ENCODE measurements at regions not wholly inside any gene's neighbourhood (a gene's known extent, or its start where the extent isn't known, plus 50 kb on each side); places are given as distances from the start of the nearest gene placed in this dataset.

- TF ChIP-seq EZH2 (IDR thresholded peaks at IDR 0.05; ENCODE audit: insufficient read depth, poor library complexity, severe bottlenecking), result no peak
- no peaks in the 10 kb centered on the region for H3K9me2 ChIP-seq (ENCODE audit: insufficient read depth)
These were observed 190.5 kb downstream of the ZFP36L2 start for GRCh38 chr2:43035922-43036321.

GRCh38 chr2:43034921-43035320, 191.5 kb downstream of the ZFP36L2 start:
- H3K4me1 ChIP-seq (ENCODE audit: insufficient read depth), result peaks cover 25% of the 10 kb centered on the region

More at GRCh38 chr2:43035922-43036321, 190.5 kb downstream of the ZFP36L2 start:
- no peaks in the 10 kb centered on the region for H3K79me2 ChIP-seq (ENCODE audit: insufficient read depth)
- no peaks in the 10 kb centered on the region for H4K20me1 ChIP-seq (ENCODE audit: insufficient read depth)
- no peak overlapping the region for H3K4me2 ChIP-seq (ENCODE audit: unreplicated experiment)
- H3F3A ChIP-seq (ENCODE audit: insufficient read depth), result no peaks in the 10 kb centered on the region
- no peak overlapping the region for H3K27ac ChIP-seq
- in situ Hi-C loops (cut with MboI), result no loop called here
- no peak for DNase-seq
- WGBS, 2 experiments (ENCODE audit: low coverage in 1 of 2, low lambda C conversion rate in 2 of 2, missing lambda C conversion rate in 2 of 2), result 91 to 92% methylated on average over 4 of the region's 4 CpGs
- no peaks in the 10 kb centered on the region for H3K9me3 ChIP-seq (ENCODE audit: low read depth)
- no peak overlapping the region for H3K4me3 ChIP-seq
- no peak overlapping the region for H3K9ac ChIP-seq
- no peaks in the 10 kb centered on the region for H3K27me3 ChIP-seq (replicated peaks; ENCODE audit: insufficient read depth)
- H2AFZ ChIP-seq, result no peak overlapping the region
- no peaks in the 10 kb centered on the region for H3K36me3 ChIP-seq (ENCODE audit: low read depth)
- peaks cover 26% of the 10 kb centered on the region for H3K4me1 ChIP-seq (ENCODE audit: insufficient read depth)

GRCh38 chr2:43034242-43034619, 192.2 kb downstream of the ZFP36L2 start:
- H3K79me2 ChIP-seq (ENCODE audit: insufficient read depth), result no peaks in the 10 kb centered on the region

More at GRCh38 chr2:43034921-43035320, 191.5 kb downstream of the ZFP36L2 start:
- Histone ChIP-seq H3K27me3 (replicated peaks; ENCODE audit: insufficient read depth) (no peaks in the 10 kb centered on the region), H4K20me1 (ENCODE audit: insufficient read depth) (no peaks in the 10 kb centered on the region), H3K36me3 (ENCODE audit: low read depth) (no peaks in the 10 kb centered on the region), H3F3A (ENCODE audit: insufficient read depth) (no peaks in the 10 kb centered on the region), H3K4me3 (no peak overlapping the region), H2AFZ (no peak overlapping the region), H3K9me2 (ENCODE audit: insufficient read depth) (no peaks in the 10 kb centered on the region), H3K9me3 (ENCODE audit: low read depth) (no peaks in the 10 kb centered on the region), H3K9ac (no peak overlapping the region), H3K4me2 (ENCODE audit: unreplicated experiment) (no peak overlapping the region), H3K79me2 (ENCODE audit: insufficient read depth) (no peaks in the 10 kb centered on the region), H3K27ac (no peak overlapping the region)
- TF ChIP-seq EZH2phosphoT487 (IDR thresholded peaks at IDR 0.05; ENCODE audit: insufficient read depth, low read depth) (no peak), EZH2 (IDR thresholded peaks at IDR 0.05; ENCODE audit: insufficient read depth, poor library complexity, severe bottlenecking) (no peak)
- 90 to 91% methylated on average over 7 of the region's 7 CpGs for WGBS, 2 experiments (ENCODE audit: low coverage in 1 of 2, low lambda C conversion rate in 2 of 2, missing lambda C conversion rate in 2 of 2)
- in situ Hi-C loops (cut with MboI), result no loop called here
- no peak for DNase-seq

GRCh38 chr2:43033466-43034241, 192.8 kb downstream of the ZFP36L2 start:
- H3K9me2 ChIP-seq (ENCODE audit: insufficient read depth), result no peaks in the 10 kb centered on the region
- TF ChIP-seq EZH2 (IDR thresholded peaks at IDR 0.05; ENCODE audit: insufficient read depth, poor library complexity, severe bottlenecking) (no peak), EZH2phosphoT487 (IDR thresholded peaks at IDR 0.05; ENCODE audit: insufficient read depth, low read depth) (no peak)
- in situ Hi-C loops (cut with MboI), result no loop called here
- no peak overlapping the region for H3K9ac ChIP-seq
- H3K4me2 ChIP-seq (ENCODE audit: unreplicated experiment), result no peak overlapping the region
- H3K27ac ChIP-seq, result no peak overlapping the region
- no peaks in the 10 kb centered on the region for H3K9me3 ChIP-seq (ENCODE audit: low read depth)
- no peaks in the 10 kb centered on the region for H3K27me3 ChIP-seq (replicated peaks; ENCODE audit: insufficient read depth)
- DNase-seq, result no peak
- H3K4me3 ChIP-seq, result no peak overlapping the region
- H3K4me1 ChIP-seq (ENCODE audit: insufficient read depth), result peaks cover 19% of the 10 kb centered on the region
- H3K79me2 ChIP-seq (ENCODE audit: insufficient read depth), result no peaks in the 10 kb centered on the region
- H2AFZ ChIP-seq, result no peak overlapping the region
- no peaks in the 10 kb centered on the region for H4K20me1 ChIP-seq (ENCODE audit: insufficient read depth)
- 91 to 96% methylated on average over 13 of the region's 13 CpGs for WGBS, 2 experiments (ENCODE audit: low coverage in 1 of 2, low lambda C conversion rate in 2 of 2, missing lambda C conversion rate in 2 of 2)
- H3K36me3 ChIP-seq (ENCODE audit: low read depth), result no peaks in the 10 kb centered on the region
- H3F3A ChIP-seq (ENCODE audit: insufficient read depth), result no peaks in the 10 kb centered on the region

More at GRCh38 chr2:43034242-43034619, 192.2 kb downstream of the ZFP36L2 start:
- no peak overlapping the region for H2AFZ ChIP-seq
- H3K4me1 ChIP-seq (ENCODE audit: insufficient read depth), result peaks cover 24% of the 10 kb centered on the region
- H3K9me3 ChIP-seq (ENCODE audit: low read depth), result no peaks in the 10 kb centered on the region
- TF ChIP-seq EZH2phosphoT487 (IDR thresholded peaks at IDR 0.05; ENCODE audit: insufficient read depth, low read depth) (no peak), EZH2 (IDR thresholded peaks at IDR 0.05; ENCODE audit: insufficient read depth, poor library complexity, severe bottlenecking) (no peak)
- H3K36me3 ChIP-seq (ENCODE audit: low read depth), result no peaks in the 10 kb centered on the region
- 59 to 63% methylated on average over 2 of the region's 2 CpGs for WGBS, 2 experiments (ENCODE audit: low coverage in 1 of 2, low lambda C conversion rate in 2 of 2, missing lambda C conversion rate in 2 of 2)
- no peak overlapping the region for H3K4me3 ChIP-seq
- in situ Hi-C loops (cut with MboI), result no loop called here
- H3K27ac ChIP-seq, result no peak overlapping the region
- H3K9me2 ChIP-seq (ENCODE audit: insufficient read depth), result no peaks in the 10 kb centered on the region
- no peak for DNase-seq
- H3K4me2 ChIP-seq (ENCODE audit: unreplicated experiment), result no peak overlapping the region
- H3K27me3 ChIP-seq (replicated peaks; ENCODE audit: insufficient read depth), result no peaks in the 10 kb centered on the region
- no peaks in the 10 kb centered on the region for H3F3A ChIP-seq (ENCODE audit: insufficient read depth)
- no peaks in the 10 kb centered on the region for H4K20me1 ChIP-seq (ENCODE audit: insufficient read depth)
- no peak overlapping the region for H3K9ac ChIP-seq
